HG03097 (cell line): ENCODE measurements at regions not wholly inside any gene's neighbourhood (a gene's known extent, or its start where the extent isn't known, plus 50 kb on each side); places are given as distances from the start of the nearest gene placed in this dataset.
"Not testable (repeated sequence)": the region's sequence is repeated elsewhere in the genome, so short reads cannot be mapped to it uniquely, and the experiment has no call there.

Source experiments
- ATAC-seq: cut with Tn5 transposase; IDR thresholded peaks from one replicate; pipeline ENCODE4 v1.9.1; 2021; ENCODE audit not compliant: unreplicated experiment, low FRiP score

DNA sequence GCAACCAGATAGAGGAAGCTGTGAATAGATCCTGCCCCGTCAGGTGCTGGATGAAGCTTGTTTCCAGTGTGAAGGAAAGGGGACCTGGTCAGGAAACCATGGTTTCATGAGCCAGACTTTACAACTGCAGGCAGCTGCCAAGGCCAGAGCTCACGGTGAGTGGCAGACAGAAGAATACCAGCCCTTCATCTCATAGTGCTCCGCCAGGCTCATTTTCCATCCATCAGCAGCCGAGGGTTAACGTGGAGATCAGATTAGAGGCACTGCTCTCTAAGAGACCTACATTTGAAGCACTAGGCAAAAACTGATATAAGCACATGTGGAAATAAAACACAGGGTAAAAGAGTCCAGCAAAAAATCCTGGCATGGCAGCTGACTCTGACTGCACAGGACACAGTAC, 172.4 kb downstream of the CD24 start:
- no peak for ATAC-seq

DNA sequence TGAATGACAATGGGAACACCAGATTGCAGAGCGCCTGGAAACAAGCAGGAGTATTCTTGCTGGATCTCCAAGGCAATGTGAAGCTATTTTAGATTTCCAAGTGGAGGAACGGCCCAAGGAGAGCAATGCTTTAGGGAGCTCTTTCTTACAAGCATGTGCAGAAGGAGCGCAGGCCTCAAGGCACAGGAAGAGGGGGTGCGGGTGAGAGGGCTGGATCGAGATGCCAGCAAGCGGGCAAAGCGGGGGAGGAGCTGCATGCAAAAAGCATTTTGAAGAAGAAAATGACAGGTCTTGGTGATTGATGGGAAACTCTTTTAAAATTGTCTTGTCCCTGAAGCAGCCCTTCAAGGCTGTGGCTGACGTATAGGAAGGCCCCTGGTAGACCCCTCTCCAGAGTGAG, 171.9 kb downstream of the QRSL1 start:
- no peak for ATAC-seq

DNA sequence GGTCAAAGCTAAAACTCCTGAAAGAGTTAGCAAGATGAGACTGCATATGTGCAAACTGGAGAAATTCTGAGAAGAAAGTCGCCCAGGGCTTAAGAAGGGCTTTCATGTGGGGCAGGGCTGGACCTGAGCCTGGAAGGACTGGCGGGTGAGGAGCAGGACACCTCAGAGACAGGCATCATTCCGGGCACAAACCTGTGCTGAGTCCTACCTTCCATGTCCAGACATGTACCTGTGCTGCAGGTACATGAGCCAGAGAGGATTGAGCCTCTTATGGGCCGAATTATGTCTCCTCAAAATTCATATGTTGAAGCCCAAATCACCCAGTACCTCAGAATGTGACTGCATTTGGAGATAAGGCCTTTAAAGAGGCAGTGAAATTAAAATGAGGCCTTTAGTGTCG, 171.0 kb downstream of the QRSL1 start:
- no peak for ATAC-seq

DNA sequence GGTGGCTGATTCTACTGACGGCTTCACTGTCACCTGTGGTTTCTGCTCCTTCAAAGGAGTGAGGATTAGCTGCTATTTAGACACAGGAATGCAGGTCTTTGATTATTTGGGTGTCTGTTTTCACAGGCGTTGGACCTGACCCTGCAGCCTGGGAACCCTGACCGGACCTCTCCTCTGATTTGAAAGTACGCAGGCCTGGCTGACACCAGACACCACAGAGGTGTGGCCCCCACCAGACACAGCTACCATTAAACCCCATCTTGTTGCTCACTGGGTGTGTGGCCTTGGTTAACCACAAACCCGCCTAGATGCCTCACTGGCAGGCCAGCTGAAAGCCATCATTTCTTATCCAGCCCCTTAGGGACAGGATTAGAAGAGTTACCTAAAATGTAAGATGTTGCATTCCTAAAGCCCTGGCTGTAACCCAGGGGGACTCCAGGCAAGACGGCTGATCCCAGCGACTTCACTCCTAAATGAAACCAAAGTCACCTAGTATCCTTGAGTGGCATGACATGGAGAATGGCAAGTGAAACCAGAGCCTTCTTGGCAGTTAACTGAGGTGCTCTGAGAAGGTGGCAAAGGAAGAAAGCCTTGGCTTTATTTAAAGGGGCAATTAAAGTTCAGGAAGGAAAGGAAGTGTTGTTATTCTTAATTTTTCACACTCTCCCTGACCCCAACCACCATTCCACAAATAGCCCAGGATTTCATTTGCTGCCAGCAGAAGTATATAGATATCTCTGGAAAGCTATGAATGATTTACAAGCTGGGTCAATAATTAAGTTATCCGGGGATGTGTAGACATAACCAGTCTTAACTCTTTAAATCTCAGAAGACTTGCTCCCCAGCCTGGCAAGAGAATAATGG, 169.9 kb downstream of the QRSL1 start:
- ATAC-seq: peak; percentile 88

DNA sequence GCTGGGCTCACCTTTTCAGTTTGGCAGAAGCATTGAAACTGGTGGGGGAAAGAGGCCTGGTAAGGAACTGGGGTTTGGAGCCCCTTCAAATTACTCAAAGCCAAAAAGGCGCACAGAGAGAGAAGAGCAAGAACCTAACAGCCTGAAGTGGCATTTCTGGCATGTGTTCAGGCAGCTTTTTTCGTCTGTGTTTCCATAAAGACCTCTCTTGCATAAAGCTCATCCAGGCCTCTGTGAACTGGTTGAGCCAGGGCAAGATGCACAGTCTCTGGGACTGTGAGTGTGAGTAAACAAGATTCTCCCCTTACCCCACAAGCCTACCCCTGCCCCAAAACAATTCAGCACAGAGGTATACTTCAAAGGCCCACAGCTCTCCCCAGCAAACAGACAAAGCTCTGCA, 167.8 kb downstream of the QRSL1 start:
- no peak for ATAC-seq

DNA sequence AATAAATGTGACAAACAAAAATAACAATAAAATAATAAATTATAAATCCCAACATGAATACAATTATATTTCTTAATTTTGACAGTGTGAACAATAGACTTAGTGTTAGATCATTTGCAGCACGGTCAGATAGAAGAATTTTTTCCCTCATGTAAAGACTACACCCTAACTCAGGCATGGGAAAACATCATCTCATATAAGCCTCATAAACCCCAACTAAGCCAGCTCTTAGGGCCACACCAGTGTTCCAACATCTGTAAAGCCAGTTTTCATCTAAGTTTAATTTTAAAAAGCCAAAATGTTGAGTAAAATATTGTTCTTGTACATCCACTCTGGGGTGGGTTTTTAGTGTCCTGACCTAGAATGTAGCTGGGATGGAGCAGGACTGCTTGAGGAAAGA, 167.4 kb downstream of the QRSL1 start:
- no peak for ATAC-seq

DNA sequence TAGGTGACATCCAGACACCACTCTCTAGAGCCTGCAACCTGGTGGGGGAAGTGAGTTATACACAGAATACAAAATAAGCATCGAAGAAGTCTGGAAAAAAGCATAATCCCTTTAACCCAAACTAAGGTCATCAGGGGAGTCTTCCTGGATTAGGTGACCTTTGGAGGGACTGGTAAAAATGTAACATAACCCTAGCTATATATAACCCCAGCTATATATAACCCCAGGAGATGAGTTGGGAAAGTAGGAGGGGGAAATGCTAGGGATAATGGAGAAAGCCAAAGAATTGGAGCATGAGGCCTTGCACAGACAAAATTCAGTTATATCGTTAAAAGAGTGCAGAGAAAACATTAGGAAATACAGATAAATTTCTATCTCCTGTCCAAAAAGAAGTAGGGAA, 164.8 kb downstream of the QRSL1 start:
- no peak for ATAC-seq

DNA sequence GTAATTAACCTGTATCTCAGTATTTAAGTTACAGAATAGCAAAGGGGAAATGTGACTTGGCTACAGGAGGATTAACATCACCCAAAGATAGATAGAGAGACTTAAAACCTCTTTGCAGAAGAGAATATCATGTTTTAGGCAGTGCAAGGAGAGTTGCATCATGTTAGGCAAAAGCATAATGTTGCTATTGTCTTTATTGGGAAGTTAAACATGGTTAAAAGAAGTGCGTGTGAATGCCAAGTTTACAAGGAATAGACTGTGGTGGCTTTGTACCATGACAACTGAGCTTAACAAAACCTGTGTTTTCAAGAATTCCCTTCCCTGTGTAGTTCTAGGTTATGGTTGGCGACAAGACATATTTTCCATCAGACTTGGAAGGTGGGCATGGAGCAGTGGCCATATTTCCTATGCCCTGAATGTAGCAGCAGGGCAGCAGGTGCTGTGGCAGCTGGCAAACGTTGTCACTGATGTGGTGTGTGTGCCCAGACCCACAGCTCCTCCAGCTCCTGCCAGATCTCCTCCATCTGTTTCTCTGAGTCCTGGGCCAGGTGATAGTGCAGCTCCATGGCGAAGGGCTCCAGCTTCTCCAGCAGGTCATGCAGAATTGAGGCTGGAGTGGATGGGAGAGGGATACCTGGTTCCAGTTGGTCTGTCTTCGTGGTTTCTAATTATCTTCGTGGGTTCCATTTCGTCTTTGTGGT, 163.3 kb downstream of the QRSL1 start:
- no peak for ATAC-seq

DNA sequence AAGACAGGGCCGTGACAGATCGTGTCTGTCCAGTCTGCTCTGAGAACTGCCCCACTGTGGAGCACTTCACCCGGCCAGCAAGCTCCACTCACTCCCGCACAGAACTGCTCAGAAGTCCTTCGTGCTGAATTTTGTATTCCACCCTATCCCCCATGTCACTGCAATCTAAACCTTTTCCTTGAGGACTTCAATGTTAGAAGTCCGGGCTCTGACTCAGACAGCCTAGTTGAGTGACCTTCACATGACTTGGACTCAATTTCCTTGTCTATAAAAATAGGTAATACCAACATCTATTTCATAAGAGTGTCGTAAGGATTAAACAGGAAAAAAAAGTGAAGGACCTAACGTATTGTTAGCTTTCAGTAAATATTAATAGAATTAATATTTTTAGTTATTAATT, 161.6 kb downstream of the QRSL1 start:
- no peak for ATAC-seq

DNA sequence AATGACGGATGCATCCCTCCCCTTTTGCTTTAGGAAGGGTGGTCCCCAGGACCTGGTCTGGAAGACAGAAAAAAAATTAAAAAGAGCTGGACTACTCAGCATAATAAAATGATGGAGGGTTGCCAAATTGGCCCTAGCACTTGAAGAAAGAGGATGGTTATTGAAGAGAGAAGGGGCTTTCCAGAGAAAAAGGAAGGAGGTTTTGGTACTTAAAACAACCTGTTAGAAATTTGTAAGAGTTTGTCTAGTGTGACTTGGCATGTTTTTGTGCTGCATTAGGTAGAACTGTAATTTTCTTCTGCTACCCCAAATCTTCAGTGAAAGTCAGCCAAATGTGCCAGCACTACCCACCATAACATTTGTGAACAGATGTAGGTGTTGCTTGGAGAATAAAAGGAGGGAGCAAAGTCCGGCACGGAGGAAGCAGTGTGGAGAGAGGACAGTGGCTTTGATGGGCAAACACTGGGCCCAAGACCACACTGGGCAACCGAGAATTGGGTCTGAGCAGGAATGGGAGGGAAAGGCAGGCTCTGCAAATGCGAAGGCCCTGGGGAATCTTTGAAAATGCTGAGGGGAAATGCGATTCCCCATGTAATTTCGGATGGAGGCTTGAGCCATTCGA, 160.9 kb downstream of the QRSL1 start:
- ATAC-seq: no peak

DNA sequence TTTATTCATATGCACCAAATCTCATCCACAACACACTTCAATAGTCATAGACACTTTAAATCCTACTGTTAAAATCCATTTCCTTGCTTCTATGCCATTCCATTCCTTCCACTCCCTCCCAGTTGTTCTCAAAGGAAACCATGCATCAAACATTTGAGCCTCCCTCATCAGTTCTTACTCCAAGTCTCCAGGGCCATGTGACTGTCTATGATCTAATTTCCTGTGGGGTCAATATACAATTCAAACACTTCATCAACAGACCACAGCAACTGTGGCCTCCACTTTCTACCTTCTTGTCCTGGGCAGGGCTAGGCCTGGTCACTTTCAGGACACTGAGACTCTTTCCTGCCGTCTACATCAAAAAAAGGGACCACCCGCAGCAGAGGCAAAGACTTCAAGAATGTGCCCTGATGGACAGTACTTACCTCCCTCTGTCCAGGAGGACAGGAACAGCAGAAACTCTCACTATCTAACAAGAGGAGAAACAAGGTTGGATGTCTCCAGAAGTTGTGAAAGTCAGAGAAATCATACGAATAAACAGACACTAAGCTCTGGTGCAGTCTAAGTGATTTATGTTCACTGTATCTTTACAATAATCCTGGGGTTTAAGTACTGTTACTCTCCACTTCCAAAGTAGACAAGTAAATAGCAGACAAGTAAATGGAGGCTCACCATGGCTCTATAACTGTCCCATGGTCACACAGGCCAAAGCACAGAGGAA, 160.2 kb downstream of the QRSL1 start:
- no peak for ATAC-seq

DNA sequence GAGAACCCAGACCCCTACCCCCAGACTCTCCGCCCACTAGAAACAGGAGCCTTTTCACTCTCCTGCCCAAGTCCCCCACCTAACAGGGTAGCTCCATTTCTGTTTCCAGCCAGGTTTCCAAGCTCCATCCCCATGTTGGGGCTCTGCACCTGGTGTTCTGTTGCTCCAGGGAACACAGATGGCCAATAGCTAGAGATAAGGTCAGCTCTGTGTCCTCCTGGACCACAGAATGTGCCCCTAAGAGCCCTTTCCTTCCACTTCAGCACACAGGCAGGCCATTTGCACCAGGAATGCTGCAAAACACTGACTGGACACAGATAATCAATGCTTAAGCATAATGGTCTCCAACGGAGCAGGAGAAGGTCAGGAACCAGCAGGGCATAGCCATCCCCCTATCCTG, 159.4 kb downstream of the QRSL1 start:
- ATAC-seq: no peak

DNA sequence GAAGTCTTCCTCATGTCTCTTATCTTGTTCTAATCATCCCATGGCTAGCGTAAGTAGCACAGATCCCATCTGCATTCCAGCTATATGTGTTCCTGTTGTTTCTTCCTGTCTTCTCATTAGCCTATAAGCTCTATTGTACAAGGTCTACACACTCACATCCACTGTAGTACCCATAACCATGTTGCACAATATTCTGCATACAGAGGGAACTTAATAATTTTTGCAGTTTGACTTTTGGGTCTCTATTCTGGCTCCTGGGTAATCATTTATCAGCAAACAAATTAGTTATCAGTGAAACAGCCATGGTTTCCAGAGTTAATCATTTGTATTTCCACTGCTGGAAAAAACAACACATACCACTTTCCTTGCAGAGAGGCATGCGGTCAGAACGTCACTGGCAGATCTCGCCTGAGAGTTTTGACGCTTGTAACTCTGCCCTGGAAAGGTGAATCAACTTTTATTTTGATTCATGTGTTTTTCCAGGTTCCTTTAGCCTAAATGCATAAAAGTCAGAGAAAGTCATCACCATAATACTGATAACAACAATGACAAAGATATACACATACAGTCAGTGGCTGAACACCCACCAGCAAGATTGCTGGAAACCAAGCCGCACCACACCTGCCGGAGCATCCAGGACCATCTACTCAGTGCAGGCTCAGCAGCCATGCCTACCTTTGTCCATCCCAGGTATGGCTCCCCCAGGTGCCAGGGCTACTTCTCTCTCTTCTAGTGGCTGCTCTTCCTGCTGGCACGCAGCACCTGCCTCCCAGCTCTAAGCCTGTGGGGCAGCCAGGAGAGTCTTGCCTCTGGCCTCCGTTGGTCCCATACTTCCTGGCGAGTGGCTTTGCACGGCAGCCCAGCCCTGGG, 158.2 kb downstream of the QRSL1 start:
- ATAC-seq: no peak

DNA sequence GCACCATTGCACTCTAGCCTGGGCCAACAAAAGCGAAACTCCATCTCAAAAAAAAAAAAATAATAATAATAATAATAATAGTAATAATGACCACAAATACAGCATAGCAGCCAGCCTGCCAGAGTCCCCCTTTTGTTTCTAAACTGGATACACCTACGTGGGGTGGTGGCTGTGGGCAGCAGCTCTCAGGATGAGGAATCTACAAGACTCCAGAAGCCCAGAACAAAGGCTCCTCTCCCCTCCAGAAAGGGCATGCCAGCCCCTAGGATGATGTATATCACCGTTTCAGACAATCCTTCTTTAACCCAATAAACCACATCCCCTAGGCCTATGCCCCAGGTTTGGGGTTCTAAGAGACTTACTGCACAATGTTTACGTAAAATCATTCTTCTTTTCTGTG, 155.9 kb downstream of the QRSL1 start:
- ATAC-seq: no peak

DNA sequence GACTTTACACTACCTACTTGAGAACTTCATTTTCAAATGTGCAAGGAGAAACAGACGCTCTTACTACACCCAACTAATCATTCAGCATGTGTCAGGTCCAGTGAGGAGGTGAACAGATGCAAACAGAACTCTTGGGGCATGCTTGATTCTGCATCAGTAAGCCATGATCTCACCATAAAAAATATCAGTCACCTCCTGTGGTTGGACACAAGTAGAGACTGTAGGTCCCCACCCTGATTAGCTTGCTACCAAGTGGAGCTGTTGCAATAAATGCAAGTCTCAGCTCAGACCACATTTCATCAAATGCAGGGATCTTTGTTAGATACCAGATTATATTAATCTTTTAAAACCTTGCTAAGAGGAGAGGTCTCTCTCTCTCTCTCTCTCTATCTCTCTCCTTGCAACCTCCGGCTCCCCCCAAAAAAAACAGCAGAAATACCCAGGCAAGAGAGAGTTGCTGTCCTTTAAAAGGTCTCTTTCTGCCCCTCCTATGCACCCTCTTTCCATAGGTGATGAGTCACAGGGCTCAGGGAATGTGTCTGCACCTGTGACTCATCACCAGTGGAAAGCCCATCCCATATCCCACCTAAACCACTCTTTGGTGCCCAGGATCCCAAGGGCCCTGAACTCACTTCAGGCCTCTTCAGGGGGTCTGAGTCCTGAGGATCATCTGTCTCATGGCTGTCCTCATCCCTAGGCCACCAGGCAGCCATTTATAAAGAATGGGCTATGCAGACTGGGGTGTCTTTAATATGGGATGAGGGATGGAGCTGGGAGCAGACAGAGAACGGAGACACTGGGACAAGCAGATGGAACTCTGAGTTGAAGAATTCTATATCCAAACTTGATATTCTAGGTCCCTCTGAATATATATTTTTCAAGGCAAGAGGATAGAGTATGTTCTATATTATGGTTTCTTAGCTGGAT, 154.5 kb downstream of the QRSL1 start:
- ATAC-seq: no peak

DNA sequence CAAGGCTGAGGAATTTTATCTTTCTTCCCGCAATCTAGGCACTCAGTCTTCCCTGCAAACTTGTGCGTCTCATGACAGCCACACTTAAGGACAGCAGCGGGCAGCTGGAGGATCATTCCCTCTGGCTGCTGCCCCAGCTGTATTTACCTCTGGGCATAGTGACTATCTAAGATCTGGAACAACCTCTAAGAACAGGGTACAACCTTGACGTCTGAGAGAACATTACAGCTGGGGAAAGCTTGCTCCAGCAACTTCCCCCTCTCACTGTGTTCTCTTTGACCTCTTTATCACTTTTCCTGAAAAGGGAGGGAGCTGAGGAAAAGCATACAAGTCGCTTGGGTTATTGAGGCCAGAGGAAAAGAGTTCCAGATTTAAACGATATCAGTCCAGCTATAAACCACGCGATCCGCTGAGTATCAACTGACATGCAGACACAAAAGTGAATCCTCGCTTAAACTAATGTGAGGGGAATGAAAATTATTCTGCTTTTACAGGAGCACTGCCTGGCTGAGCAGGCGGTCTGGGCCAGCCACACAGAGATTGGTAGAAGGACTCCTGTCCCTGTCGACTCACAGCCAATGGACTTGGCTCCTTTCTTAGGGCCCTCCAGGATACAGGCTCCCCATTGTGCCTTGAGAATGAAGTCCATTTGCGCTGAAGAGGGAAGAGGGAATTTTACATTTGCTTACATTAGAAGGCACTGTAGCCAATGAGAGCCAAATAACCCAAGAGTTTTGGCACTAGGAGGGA, 153.3 kb downstream of the QRSL1 start:
- no peak for ATAC-seq

DNA sequence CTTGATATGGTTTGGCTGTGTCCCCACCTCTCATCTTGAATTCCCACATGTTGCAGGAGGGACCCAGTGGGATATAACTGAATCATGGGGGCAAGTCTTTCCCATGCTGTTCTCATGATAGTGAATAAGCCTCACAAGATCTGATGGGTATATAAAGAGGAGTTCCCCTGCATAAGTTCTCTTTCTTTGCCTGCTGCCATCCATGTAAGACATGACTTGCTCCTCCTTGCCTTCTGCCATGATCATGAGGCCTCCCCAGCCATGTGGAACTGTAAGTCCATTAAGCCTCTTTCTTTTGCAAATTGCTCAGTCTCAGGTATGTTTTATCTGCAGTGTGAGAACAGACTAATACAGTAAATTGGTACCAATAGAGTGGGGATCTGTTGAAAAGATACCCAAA, 150.2 kb downstream of the QRSL1 start:
- not testable (repeated sequence) for ATAC-seq

DNA sequence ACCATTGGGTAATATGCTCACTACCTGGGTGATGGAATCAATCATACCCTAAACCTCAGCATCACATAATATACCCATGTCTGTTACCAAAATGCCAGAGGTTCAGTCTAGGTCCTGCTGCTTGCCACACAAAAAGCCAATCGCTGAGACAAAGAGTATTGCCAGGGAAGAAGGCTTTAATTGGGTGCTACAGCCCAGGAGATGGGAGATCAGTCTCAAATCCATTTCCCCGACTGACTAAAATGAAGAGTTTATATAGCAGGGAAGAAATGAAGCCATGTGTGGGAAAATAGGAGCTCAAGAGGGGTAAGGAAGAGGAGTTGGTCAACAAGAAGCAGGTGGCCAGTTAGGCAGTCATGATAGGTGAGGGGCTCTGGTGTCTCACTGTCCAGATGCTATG, 149.6 kb downstream of the QRSL1 start:
- ATAC-seq: no peak
